Left ventricle myocardium superior (tissue), 1 donor: ENCODE measurements at regions not wholly inside any gene's neighbourhood (a gene's known extent, or its start where the extent isn't known, plus 50 kb on each side); places are given as distances from the start of the nearest gene placed in this dataset.
"Not testable (repeated sequence)": the region's sequence is repeated elsewhere in the genome, so short reads cannot be mapped to it uniquely, and the experiment has no call there.

Experiments used
- ATAC-seq: fragments of 200-7000 bp; cut with Tn5 transposase; one replicate; pipeline ENCODE4 v1.9.1; 2020; ENCODE audit warnings: mild to moderate bottlenecking, moderate library complexity
- DNase-seq: peaks from one replicate; pipeline ENCODE4 v3.0.0-alpha.2; 2020
- intact Hi-C: fragments of 100-400 bp; cut with micrococcal nuclease; formaldehyde crosslinking; loops from one replicate; pipeline ENCODE4 v1.11.0; 2022
- donor health status: DM: no; HTN: yes; CAD: no; lungs with severe emphysema.

- DNase-seq (peak; percentile 27), ATAC-seq (peak; percentile 89)
- intact Hi-C loops: not testable (repeated sequence)
These were observed 53.3 kb downstream of the FOXD4L1 start for GRCh38 chr2:113551637-113552318.

GRCh38 chr2:113559820-113560219 lies 61.4 kb downstream of the FOXD4L1 start:
- intact Hi-C loops, DNase-seq, ATAC-seq: not testable (repeated sequence)

GRCh38 chr2:113562662-113563061 lies 64.2 kb downstream of the FOXD4L1 start:
- intact Hi-C loops, DNase-seq, ATAC-seq: not testable (repeated sequence)

GRCh38 chr2:113566674-113567480 lies 60.2 kb upstream of the RABL2A start:
- DNase-seq, intact Hi-C loops, ATAC-seq: not testable (repeated sequence)

- intact Hi-C loops, ATAC-seq, DNase-seq: not testable (repeated sequence)
These were observed 59.6 kb upstream of the RABL2A start for GRCh38 chr2:113567481-113567849.

GRCh38 chr2:113568231-113568630 lies 58.8 kb upstream of the RABL2A start:
- DNase-seq, intact Hi-C loops, ATAC-seq: not testable (repeated sequence)

GRCh38 chr2:113570082-113570481 lies 57.0 kb upstream of the RABL2A start:
- ATAC-seq, DNase-seq, intact Hi-C loops: not testable (repeated sequence)

- intact Hi-C loops, DNase-seq, ATAC-seq: not testable (repeated sequence)
These were observed 56.5 kb upstream of the RABL2A start for GRCh38 chr2:113570509-113571009.

DNA sequence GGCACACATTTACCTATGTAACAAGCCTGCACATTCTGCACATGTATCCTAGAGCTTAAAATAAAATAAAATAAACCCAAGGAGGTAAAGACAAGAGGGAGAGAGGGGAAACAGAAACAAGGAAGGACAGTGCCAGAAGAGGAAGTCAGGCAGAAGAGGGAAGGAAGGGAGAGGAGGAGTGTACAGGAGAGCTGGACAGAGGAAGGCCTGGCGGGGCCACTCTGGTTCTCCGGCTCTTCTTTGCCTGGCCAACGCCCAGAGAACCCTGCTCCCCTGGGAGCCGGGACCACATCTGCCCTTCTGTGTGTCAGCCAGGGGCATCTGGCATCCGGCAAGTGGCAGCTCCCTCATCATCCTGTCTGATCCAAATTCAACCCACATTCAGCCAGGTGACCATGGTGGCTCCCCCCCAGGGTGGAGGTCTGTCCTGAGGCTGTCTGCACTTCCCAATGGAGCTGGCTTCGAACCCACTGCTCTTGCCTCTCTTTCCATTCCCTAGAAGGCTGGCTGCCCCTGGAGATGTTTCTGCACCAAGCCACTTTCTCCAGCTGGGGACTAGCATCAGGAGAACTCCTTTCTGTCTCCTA lies 55.5 kb upstream of the RABL2A start:
- ATAC-seq (peak; percentile 76), DNase-seq (peak; percentile 17)
- intact Hi-C loops: not testable (repeated sequence)

- DNase-seq, intact Hi-C loops, ATAC-seq: not testable (repeated sequence)
These were observed 51.3 kb upstream of the RABL2A start for GRCh38 chr2:113575721-113576120.

DNA sequence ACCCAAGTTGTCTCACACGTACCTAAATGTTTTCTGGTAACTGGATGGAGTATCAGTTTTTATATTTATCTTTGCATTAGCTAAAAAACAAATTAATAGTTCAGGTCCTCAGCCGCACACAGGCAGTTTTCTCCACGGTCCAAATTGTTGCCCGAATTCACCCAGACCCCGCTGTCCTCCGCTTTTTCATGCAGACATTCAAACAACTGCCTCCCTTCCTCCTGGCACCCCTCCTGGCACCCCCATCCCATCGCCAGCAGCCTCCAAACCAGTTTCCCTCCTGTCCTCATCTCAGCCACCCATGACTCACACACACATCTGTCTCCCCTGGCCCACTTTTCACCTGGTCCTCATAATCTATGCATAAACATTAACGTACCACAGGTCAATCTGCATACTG lies 50.7 kb upstream of the RABL2A start:
- intact Hi-C loops, ATAC-seq, DNase-seq: not testable (repeated sequence)
